Epithelial cell of proximal tubule (primary cell): ENCODE measurements at regions not wholly inside any gene's neighbourhood (a gene's known extent, or its start where the extent isn't known, plus 50 kb on each side); places are given as distances from the start of the nearest gene placed in this dataset.

Experiments
- DNase-seq: peaks from one replicate; pipeline ENCODE4 v3.0.0-alpha.2; 2011; ENCODE audit warnings: low read depth
- H3K4me3 ChIP-seq: 2 replicates; pipeline ENCODE4 v1.5.1; 2011; ENCODE audit warnings: low read depth, mild to moderate bottlenecking, low read length
- TF ChIP-seq, protein P1 (sequence below): conservative IDR thresholded peaks from 2 replicates; pipeline ENCODE4 v1.5.1; 2012; ENCODE audit warnings: low read depth, mild to moderate bottlenecking, low read length

DNA sequence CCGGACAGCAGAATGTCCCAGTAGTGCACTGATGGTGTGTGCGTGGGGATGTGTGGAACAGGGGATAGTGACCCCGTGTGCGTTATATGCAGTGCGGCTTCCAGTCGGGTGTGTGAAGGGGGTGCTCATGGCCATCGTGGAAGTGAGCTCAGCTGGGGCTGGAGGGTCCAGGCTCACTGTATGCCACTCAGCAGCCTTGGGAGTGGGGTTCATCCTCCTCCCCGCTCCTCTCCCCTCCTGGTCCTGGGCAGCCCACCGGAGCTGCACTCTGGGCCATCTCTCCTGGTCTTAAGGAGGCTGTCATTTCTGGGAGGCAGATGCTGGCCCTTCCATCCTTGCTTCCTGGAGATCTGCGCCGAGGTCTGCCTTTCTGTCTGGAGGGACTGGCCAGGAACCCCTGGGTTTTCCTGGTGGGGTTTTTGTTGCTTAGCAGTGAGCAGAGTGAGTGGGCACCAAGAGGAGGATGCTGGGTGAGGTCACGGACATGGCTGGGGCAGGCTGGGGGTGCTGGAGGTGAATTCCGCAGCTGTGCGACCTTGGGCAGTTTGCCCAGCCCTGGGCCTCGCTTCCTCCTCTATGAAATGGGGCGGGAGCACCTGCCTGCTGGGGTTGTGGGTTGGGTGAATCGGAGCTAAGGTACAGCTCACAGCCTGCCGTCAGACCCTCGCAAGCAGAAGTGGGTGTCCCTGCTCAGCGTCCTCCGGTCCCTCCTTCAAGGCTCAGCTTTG lies 164.1 kb downstream of the SEC14L1 start:
- DNase-seq, result no peak
- TF ChIP-seq, protein P1, sequence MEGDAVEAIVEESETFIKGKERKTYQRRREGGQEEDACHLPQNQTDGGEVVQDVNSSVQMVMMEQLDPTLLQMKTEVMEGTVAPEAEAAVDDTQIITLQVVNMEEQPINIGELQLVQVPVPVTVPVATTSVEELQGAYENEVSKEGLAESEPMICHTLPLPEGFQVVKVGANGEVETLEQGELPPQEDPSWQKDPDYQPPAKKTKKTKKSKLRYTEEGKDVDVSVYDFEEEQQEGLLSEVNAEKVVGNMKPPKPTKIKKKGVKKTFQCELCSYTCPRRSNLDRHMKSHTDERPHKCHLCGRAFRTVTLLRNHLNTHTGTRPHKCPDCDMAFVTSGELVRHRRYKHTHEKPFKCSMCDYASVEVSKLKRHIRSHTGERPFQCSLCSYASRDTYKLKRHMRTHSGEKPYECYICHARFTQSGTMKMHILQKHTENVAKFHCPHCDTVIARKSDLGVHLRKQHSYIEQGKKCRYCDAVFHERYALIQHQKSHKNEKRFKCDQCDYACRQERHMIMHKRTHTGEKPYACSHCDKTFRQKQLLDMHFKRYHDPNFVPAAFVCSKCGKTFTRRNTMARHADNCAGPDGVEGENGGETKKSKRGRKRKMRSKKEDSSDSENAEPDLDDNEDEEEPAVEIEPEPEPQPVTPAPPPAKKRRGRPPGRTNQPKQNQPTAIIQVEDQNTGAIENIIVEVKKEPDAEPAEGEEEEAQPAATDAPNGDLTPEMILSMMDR, result no peak
- no peak overlapping the region for H3K4me3 ChIP-seq

DNA sequence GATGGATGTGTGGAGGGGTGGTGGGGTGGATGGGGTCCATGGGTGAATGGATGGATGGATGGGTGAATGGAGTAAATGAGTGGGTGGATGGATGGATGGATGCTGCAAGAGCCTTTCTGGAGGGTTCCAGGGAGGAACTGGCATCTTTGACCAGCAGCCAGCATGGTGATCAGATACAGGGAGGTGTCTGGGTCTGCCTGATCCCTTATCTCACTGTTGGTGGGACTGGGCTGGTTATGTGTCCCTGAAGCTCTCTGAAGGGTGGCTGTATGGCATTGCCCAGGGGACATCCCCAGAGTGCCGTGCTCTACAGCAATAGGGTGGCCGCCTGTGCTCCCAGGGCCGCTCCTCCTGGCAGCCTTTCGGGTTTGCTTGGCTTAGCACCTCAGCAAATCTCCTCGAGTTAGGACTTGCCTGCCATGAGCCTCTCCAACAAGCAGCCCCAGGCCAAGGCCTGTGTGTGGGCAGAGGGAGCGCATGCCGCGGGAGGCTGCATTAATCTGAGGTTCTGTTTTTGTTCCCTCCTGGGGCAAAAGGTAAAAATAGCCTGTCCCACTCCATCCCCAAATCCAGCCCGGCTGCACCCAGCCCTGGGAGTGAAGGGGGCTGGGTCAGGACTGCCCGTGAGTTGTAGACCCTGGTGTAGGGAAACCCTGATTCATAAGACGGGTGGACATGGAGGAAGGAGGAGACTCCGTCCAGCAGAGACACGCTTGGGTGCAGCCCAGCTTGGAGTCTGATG lies 165.4 kb downstream of the SEC14L1 start:
- TF ChIP-seq, protein P1, result no peak
- no peak overlapping the region for H3K4me3 ChIP-seq
- no peak for DNase-seq

DNA sequence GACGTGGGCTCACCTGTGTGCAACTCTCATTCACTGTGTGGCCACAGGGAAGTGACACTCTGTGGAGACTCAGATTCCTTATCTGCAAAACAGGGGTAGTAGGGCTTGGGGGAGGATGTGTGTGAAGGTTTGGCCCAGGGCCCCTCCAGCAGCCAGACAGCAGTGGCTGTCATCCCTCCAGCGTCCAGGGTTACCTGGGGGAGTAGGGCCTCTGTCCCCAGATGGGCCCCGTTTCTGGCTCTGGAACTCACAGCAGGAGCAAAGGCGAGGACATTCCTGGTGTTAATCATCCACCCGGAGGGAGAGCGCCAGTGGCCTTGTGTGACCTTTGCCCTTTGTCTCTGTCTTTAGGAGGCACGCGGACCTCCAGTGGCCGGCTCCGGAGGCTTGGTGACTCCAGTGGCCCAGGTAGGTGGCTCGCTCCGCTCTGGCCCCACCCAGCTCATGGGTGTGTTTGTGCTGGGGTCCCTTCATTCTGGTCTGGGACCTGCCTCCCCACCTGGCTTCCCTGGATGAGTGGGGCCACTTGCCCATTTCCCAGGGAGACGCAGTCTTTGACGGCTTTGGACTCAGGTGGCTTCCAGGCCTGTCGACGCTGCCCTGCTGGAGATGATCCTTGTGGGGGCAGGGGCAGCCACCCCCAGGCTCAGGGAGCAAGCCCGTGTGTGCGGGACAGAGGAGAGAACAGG lies 166.2 kb downstream of the SEC14L1 start:
- no peak overlapping the region for H3K4me3 ChIP-seq
- no peak for DNase-seq
- TF ChIP-seq, protein P1, result no peak

DNA sequence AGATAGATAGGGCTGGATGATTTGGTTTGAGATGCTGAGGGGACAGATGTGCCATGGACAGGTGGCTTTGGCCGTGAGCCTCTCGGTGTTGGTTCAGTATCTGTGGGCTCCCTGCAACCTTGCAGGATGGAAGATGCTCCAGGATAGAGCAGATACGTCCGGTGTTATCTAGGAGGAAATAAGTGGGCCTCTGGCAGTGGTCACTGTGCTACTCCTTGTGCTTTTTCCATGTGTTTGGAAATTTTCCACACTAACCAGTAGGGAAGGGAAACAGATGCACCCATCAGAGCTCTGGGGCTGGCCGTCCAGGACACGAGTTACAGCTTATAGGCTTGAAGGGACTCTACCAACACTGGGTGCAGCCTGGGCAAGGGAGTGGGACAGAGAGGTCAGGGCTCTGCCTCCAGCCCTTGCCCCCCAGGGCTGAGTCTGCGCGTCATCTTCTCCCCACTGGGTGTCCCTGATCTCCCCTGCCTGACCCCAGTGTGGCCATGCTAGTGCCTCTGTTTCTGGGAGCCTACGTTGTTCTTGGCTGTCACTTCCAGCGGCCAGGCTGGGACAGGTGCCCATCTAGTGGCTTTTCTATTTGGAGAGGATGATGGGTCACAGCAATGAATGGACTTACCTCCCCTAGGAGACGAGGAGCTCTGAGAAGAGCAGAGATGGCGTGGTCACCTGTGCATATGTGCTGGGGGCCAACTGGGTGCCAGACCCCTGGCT lies 166.9 kb downstream of the SEC14L1 start:
- no peak overlapping the region for H3K4me3 ChIP-seq
- DNase-seq, result no peak
- TF ChIP-seq, protein P1, result no peak

DNA sequence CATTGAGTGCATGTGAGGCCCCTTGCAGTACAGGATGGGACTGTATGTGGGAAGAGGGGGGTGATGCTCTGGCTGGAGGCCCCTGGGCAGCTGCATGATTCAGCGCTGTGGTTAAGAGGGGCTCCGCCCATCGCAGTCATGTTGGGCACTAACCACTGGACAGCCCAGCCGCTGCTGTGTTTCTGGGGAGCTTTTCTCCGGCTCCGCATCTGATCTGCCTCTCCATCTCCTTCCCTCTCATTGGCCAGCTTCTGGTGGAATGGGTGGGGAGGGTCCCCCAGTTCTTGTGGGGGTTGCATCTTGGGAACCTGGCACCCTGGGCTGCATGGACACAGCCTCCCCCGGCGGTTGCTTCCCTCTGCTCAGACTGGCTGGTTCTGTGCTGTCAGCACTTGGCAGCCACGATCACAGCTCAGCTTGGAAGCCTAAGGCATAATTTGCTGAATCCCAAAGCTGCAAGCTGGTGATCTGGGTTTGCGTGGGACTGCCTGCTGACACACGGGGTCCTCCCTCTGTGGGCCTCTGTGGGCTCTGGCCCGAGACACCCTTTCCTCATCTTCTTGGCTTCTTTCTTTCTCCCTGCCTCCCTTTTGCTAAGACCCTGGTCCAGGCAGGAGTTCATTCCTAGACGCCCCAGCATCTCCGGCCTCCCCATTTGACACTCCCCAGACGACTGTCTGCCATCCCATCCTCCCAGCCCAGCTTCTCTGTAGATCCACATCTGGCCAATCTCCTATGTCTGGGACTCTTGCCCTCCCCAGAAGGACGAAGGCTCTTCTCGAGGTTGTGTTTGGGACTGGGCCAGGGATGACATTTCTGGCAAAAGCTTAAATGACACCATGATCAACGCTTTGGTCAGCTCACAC lies 168.3 kb downstream of the SEC14L1 start:
- DNase-seq, result no peak
- TF ChIP-seq, protein P1, result no peak
- no peak overlapping the region for H3K4me3 ChIP-seq

DNA sequence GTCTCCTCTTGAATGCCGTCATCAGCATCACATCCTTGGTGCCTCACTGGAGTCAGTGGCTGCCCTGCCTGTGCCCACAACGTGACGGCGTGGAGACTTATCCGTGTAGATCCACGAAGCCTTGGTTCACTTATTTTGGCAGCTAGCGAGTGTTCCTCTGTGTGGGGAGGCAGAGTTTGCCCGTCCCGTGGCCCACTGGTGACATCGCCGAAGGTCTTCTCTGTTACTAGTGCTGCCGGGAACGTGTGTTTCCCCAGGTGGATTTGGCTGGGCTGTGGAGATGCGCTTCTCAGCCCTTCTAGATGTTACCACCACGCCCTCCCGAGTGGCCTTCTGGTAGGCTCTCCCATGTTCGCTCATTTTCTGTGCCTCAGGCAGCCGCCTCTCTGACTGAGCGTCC lies 169.6 kb downstream of the SEC14L1 start:
- no peak overlapping the region for H3K4me3 ChIP-seq
- no peak for DNase-seq
- TF ChIP-seq, protein P1, result no peak
